Stimulated activated naive B cell treated with anti-CD40 and anti-IgM and Interleukin-4, amounts not matched to agents 10 μg/mL and 1 μg/mL and 100 μg/mL, for 72 hours (primary cell): ENCODE measurements at regions not wholly inside any gene's neighbourhood (a gene's known extent, or its start where the extent isn't known, plus 50 kb on each side); places are given as distances from the start of the nearest gene placed in this dataset.

Experiments
- ATAC-seq, 2 donors: fragments of 150-1000 bp; cut with Tn5 transposase; replicated peaks; 2 replicates each; pipeline ENCODE4 v1.10.0; 2021; ENCODE audit warnings: moderate library complexity in 1 of 2
- DNase-seq: peaks from one replicate; pipeline ENCODE4 v3.0.0; 2021
- H3K27ac Mint-ChIP-seq: one replicate; pipeline ENCODE4 v1.8.0; 2022; ENCODE audit warnings: mild to moderate bottlenecking, mixed read lengths
- H3K27me3 Mint-ChIP-seq, 2 donors: one replicate each; pipeline ENCODE4 v1.8.0; 2022; ENCODE audit warnings: mixed read lengths in 2 of 2
- H3K36me3 Mint-ChIP-seq, 2 donors: one replicate each; pipeline ENCODE4 v1.8.0; 2022; ENCODE audit warnings: mixed read lengths in 2 of 2, mild to moderate bottlenecking in 1 of 2
- H3K4me1 Mint-ChIP-seq, 2 donors: one replicate each; pipeline ENCODE4 v1.8.0; 2022; ENCODE audit warnings: mixed read lengths in 2 of 2, mild to moderate bottlenecking in 1 of 2
- H3K4me3 Mint-ChIP-seq, 2 donors: one replicate each; pipeline ENCODE4 v1.8.0; 2022; ENCODE audit warnings: mild to moderate bottlenecking in 2 of 2, mixed read lengths in 2 of 2, moderate library complexity in 1 of 2
- H3K9me3 Mint-ChIP-seq, 2 donors: one replicate each; pipeline ENCODE4 v1.8.0; 2022; ENCODE audit warnings: mixed read lengths in 2 of 2, mild to moderate bottlenecking in 1 of 2

GRCh38 chr18:65265761-65266160 lies 485.1 kb upstream of the CDH7 start:
- Mint-ChIP-seq H3K4me1 (no peaks in the 10 kb centered on the region), H3K4me3 (no peak overlapping the region), H3K36me3 (no peaks in the 10 kb centered on the region), H3K9me3 (no peaks in the 10 kb centered on the region), H3K27ac (no peak overlapping the region), H3K27me3 (no peaks in the 10 kb centered on the region)
- DNase-seq (no peak), ATAC-seq (no peak)

GRCh38 chr18:65260030-65260429 lies 490.8 kb upstream of the CDH7 start:
- Mint-ChIP-seq H3K27ac (no peak overlapping the region), H3K9me3 (peaks cover 0 to 1% of the 10 kb centered on the region in 2 donors), H3K27me3 (no peaks in the 10 kb centered on the region), H3K36me3 (no peaks in the 10 kb centered on the region), H3K4me1 (no peaks in the 10 kb centered on the region), H3K4me3 (no peak overlapping the region)
- DNase-seq (no peak), ATAC-seq (no peak)

DNA sequence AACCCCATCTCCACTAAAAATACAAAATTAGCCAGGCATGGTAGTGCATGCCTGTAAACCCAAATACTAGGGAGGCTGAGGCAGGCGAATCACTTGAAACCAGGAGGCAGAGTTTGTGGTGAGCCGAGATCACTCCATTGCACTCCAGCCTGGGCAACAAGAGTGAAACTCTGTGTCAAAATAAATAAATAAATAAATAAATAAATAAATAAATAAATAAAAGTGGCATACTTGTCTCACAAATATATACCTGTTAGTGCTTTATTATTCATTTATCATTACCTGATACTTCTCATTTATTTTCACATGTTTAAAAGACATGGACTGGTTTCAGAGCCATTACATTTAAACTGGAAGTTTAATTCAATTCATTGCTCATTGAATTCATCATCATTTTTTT lies 491.4 kb upstream of the CDH7 start:
- H3K4me1 Mint-ChIP-seq: no peaks in the 10 kb centered on the region
- H3K27me3 Mint-ChIP-seq: no peaks in the 10 kb centered on the region
- no peak for ATAC-seq
- H3K36me3 Mint-ChIP-seq: no peaks in the 10 kb centered on the region
- H3K9me3 Mint-ChIP-seq: peaks cover 0 to 1% of the 10 kb centered on the region in 2 donors
- H3K27ac Mint-ChIP-seq: no peak overlapping the region
- no peak overlapping the region for H3K4me3 Mint-ChIP-seq
- DNase-seq: no peak

DNA sequence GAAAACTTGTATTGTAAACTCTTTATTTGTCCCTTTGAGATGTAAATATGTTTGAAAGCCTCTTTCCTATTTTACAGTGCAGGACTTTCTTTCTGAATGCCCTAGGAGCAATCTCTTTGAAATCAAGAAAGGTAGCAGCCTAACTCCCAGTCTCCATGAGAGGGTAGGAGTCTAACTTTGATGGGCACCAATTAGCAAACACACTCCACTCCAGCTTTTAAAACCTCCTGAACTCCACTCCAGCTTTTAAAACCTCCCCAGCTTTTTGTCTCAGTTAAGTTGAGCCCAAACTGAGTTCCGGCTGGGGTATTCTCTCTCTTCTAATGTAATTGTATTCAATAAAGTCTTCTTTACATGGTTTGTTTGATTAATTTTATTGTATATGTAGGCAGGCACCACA lies 493.7 kb upstream of the CDH7 start:
- Mint-ChIP-seq H3K27me3 (no peaks in the 10 kb centered on the region), H3K9me3 (peaks cover 0 to 1% of the 10 kb centered on the region in 2 donors), H3K27ac (no peak overlapping the region), H3K4me1 (no peaks in the 10 kb centered on the region), H3K4me3 (no peak overlapping the region), H3K36me3 (no peaks in the 10 kb centered on the region)
- ATAC-seq (no peak), DNase-seq (no peak)

DNA sequence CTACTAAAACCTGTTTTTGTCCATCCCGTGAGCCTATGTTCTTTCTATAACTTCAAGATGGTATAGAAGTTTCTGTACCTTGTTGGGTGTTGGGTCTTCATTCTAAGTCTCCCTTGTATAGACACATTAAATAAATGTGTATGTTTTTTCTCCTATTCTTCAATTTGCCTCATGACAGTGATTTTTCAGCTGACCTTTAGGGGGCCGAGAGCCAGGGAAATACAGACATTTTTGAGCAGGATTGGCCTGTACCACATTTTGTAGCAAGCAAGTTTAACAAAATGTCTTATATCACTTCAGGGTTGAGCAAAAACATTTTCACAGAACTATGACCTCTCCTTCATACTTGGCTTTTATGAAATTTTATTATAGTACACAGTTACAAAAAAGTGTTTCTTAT lies 495.4 kb upstream of the CDH7 start:
- Mint-ChIP-seq H3K4me1 (no peaks in the 10 kb centered on the region), H3K36me3 (no peaks in the 10 kb centered on the region), H3K27me3 (no peaks in the 10 kb centered on the region), H3K9me3 (peaks cover 0 to 1% of the 10 kb centered on the region in 2 donors), H3K27ac (no peak overlapping the region), H3K4me3 (no peak overlapping the region)
- ATAC-seq (no peak), DNase-seq (no peak)

DNA sequence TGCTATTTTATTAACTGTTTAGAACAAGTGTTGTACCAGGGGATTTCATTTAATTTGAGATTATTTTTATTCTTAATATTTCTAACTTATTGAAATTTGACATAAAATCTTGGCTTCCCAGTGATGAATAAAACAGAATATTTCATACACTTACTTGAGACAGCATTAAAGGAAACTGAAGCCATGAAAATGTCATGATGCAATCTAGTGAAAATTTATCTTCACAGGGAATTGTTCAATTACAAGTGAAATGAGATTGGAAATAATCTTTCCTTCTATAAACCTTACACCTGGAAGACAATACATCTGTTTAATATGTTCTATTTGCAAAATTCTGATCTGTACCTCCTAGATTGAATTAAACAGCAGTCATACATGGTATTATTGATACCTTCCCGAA lies 511.0 kb upstream of the CDH7 start:
- ATAC-seq (no peak), DNase-seq (no peak)
- Mint-ChIP-seq H3K27ac (no peak overlapping the region), H3K4me3 (no peak overlapping the region), H3K36me3 (no peaks in the 10 kb centered on the region), H3K4me1 (no peaks in the 10 kb centered on the region), H3K9me3 (no peaks in the 10 kb centered on the region), H3K27me3 (no peaks in the 10 kb centered on the region)

DNA sequence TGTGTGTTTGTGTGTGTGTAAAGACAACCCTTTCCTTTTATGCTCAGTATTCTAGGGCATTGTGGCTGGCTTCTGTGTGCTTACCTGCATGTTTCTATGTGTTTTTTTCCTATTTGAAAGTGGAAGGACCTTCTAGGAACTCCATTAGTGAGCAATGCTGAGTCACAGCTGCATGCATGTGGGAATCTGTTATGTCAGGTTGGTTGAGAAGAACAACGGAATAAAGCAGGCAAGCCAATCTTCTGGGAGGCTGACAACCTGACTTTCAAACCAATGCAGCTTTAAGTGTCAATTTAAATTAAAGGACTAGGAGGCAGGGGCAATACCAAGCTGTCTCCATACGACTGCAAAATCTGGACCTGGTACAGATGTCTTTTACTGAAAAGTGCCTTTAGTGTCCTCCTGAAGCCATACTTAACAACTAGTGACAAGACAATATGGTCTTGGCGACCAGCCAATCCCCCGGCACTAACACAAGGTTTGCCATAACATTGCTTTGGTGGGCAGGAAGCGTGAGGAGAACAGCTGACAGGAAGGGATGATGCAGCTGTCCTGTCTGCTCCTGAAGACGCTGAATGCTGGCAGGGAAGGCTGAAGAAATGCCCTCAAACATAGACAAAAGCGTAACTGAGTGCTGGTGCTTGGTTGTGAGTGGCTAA lies 514.7 kb upstream of the CDH7 start:
- DNase-seq (no peak), ATAC-seq (no peak)
- Mint-ChIP-seq H3K27me3 (no peaks in the 10 kb centered on the region), H3K36me3 (no peaks in the 10 kb centered on the region), H3K4me1 (no peaks in the 10 kb centered on the region), H3K4me3 (no peak overlapping the region), H3K27ac (no peak overlapping the region), H3K9me3 (no peaks in the 10 kb centered on the region)

GRCh38 chr18:65230311-65230710 lies 520.5 kb upstream of the CDH7 start:
- Mint-ChIP-seq H3K36me3 (no peaks in the 10 kb centered on the region), H3K27me3 (no peaks in the 10 kb centered on the region), H3K27ac (no peak overlapping the region), H3K9me3 (no peaks in the 10 kb centered on the region), H3K4me3 (no peak overlapping the region), H3K4me1 (no peaks in the 10 kb centered on the region)
- no peak for DNase-seq
- ATAC-seq: no peak

DNA sequence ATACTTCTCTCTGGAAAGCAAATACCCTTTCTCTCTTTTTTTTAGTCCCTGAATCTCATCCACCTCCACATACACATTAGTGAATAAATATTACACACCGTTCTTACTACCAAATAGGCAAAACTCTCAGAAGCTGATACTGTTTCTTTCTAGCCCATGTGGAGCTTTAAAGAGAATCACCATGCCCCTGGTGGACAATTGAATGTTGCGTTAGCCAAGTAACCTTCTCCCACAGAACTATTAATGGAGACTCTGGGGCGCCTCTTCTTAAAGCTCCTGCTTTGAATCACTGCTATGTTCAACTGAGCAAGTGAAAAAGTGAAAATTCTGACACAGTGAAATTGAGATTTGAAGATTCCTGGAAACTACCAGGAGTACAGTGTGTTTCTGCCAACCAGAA lies 522.8 kb upstream of the CDH7 start:
- ATAC-seq (no peak), DNase-seq (no peak)
- Mint-ChIP-seq H3K4me1 (no peaks in the 10 kb centered on the region), H3K27ac (no peak overlapping the region), H3K4me3 (no peak overlapping the region), H3K36me3 (no peaks in the 10 kb centered on the region), H3K27me3 (no peaks in the 10 kb centered on the region), H3K9me3 (no peaks in the 10 kb centered on the region)

GRCh38 chr18:65221736-65222135 lies 529.1 kb upstream of the CDH7 start:
- no peak for DNase-seq
- ATAC-seq: no peak

DNA sequence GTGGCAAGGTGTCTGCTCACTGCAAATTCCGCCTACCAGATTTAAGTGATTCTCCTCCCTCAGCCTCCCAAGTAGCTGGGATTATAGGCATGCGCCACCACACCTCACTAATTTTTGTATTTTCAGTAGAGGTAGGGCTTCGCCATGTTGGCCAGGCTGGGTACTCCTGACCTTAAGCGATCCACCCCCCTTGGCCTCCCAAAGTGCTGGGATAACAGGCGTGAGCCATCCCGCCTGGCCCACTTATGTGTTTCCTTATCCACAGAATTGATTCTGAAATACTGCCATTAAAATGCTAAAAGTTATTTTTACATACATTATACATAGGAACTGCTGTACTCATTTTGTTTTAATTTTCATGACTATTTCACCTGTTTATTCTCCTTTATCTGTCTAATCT lies 529.7 kb upstream of the CDH7 start:
- no peaks in the 10 kb centered on the region for H3K36me3 Mint-ChIP-seq
- H3K27me3 Mint-ChIP-seq: no peaks in the 10 kb centered on the region
- ATAC-seq (no peak), DNase-seq (no peak)
- no peaks in the 10 kb centered on the region for H3K4me1 Mint-ChIP-seq
- no peak overlapping the region for H3K27ac Mint-ChIP-seq
- no peak overlapping the region for H3K4me3 Mint-ChIP-seq
- H3K9me3 Mint-ChIP-seq: no peaks in the 10 kb centered on the region

More at GRCh38 chr18:65221736-65222135, 529.1 kb upstream of the CDH7 start:
- H3K4me3 Mint-ChIP-seq: no peak overlapping the region
- H3K27ac Mint-ChIP-seq: no peak overlapping the region
- H3K36me3 Mint-ChIP-seq: no peaks in the 10 kb centered on the region
- H3K4me1 Mint-ChIP-seq: no peaks in the 10 kb centered on the region
- no peaks in the 10 kb centered on the region for H3K9me3 Mint-ChIP-seq
- H3K27me3 Mint-ChIP-seq: no peaks in the 10 kb centered on the region

DNA sequence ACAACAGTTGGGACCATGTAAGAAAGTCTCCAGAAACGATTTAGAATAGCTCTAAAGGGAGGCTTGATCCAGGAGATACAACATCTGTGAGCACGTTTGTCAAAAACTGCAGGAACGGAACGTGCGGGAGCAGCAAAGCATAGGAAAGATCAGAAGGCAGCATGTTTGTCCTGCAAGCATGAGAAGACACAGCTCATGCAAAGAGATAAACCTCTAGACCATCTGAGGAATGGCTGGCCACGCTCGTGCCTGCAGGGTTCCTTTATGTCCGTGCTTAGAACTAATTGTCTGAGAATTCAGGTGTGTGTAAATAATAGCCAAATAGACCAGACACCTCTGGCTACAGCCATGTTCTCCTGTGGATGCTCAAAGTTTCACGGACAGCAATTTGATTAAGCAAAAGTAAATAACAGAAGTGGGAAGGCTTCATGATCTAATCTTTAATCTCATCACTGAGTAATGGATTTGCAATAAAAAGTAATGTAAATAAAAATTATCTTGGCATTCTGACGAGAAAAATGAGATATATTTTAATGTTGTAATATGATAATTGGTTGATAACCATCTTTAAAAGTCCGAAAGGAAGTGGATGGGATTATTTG lies 534.8 kb upstream of the CDH7 start:
- H3K9me3 Mint-ChIP-seq: no peaks in the 10 kb centered on the region
- no peak for DNase-seq
- H3K4me1 Mint-ChIP-seq: no peaks in the 10 kb centered on the region
- ATAC-seq: no peak
- no peak overlapping the region for H3K27ac Mint-ChIP-seq
- H3K27me3 Mint-ChIP-seq: no peaks in the 10 kb centered on the region
- no peak overlapping the region for H3K4me3 Mint-ChIP-seq
- no peaks in the 10 kb centered on the region for H3K36me3 Mint-ChIP-seq

GRCh38 chr18:65214456-65214855 lies 536.4 kb upstream of the CDH7 start:
- H3K27me3 Mint-ChIP-seq: no peaks in the 10 kb centered on the region
- ATAC-seq (no peak), DNase-seq (no peak)
- H3K4me3 Mint-ChIP-seq: no peak overlapping the region
- no peaks in the 10 kb centered on the region for H3K9me3 Mint-ChIP-seq
- no peak overlapping the region for H3K27ac Mint-ChIP-seq
- no peaks in the 10 kb centered on the region for H3K4me1 Mint-ChIP-seq
- H3K36me3 Mint-ChIP-seq: no peaks in the 10 kb centered on the region

GRCh38 chr18:65206551-65207260 lies 544.1 kb upstream of the CDH7 start:
- Mint-ChIP-seq H3K27me3 (no peaks in the 10 kb centered on the region), H3K4me1 (no peaks in the 10 kb centered on the region), H3K4me3 (no peak overlapping the region), H3K36me3 (no peaks in the 10 kb centered on the region), H3K27ac (no peak overlapping the region), H3K9me3 (no peaks in the 10 kb centered on the region)
- ATAC-seq (no peak), DNase-seq (no peak)

- no peak overlapping the region for H3K27ac Mint-ChIP-seq
- no peak for DNase-seq
- no peaks in the 10 kb centered on the region for H3K27me3 Mint-ChIP-seq
- H3K4me3 Mint-ChIP-seq: no peak overlapping the region
- no peaks in the 10 kb centered on the region for H3K9me3 Mint-ChIP-seq
- no peaks in the 10 kb centered on the region for H3K36me3 Mint-ChIP-seq
- H3K4me1 Mint-ChIP-seq: no peaks in the 10 kb centered on the region
- no peak for ATAC-seq
These were observed 548.7 kb upstream of the CDH7 start for GRCh38 chr18:65202091-65202490.
